ENCODE measurements at regions not wholly inside any gene's neighbourhood (a gene's known extent, or its start where the extent isn't known, plus 50 kb on each side); places are given as distances from the start of the nearest gene placed in this dataset.

DNA sequence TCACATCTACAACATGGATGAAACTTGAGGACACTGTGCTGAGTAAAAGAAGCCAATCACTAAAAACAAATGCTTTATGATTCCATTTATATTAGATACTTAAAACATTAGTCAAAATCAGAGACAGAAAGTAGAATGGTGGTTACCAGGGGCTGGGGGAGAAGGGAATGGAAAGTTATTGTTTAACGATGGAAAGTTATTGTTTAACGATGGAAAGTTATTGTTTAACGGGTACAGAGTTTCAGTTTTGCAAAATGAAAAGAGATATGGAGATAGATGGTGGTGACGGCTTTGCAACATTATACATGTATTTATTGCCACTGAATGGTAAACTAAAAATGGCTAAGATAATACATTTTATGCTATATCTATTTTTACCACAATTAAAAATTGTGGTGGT is 160.6 kb downstream of the TUBA3C start:
- Histone ChIP-seq H4K20me1 (ENCODE audit: control insufficient read depth, insufficient read depth, insufficient read length) (no peaks in the 10 kb centered on the region), H2AK5ac (ENCODE audit: insufficient read length, low read length) (no peak overlapping the region), H3K79me2 (ENCODE audit: insufficient read depth, low read length) (no peaks in the 10 kb centered on the region), H3K79me1 (ENCODE audit: insufficient read depth, low read depth, low read length, poor library complexity, severe bottlenecking) (no peaks in the 10 kb centered on the region), H3K4me2 (ENCODE audit: insufficient read depth, insufficient read length, low read length) (no peak overlapping the region), H2BK5ac (ENCODE audit: insufficient read length, low read length) (no peak overlapping the region), H3K27ac (ENCODE audit: insufficient read length, low read depth, low read length) (no peak overlapping the region), H3K23ac (ENCODE audit: insufficient read length, low read depth, low read length) (no peak overlapping the region), H4K91ac (ENCODE audit: insufficient read length, low read depth, low read length) (no peak overlapping the region), H2BK15ac (ENCODE audit: low read depth, low read length) (no peak overlapping the region), H2BK12ac (ENCODE audit: insufficient read length, low read depth, low read length) (no peak overlapping the region), H4K5ac (ENCODE audit: insufficient read length, low read depth, low read length) (no peak overlapping the region), H3K23me2 (ENCODE audit: insufficient read length, low read depth, low read length, poor library complexity, severe bottlenecking) (no peaks in the 10 kb centered on the region), H2BK120ac (ENCODE audit: low read depth, low read length, poor library complexity, severe bottlenecking) (no peak overlapping the region), H3K14ac (ENCODE audit: insufficient read depth, low read length) (no peak overlapping the region), H2AFZ (ENCODE audit: low read length) (no peak overlapping the region), H4K8ac (replicated peaks; ENCODE audit: insufficient read length, low read depth, low read length) (no peak overlapping the region), H3K9ac (ENCODE audit: extremely low read depth, insufficient read length, low read length) (no peak overlapping the region), H3K4ac (ENCODE audit: low read depth, low read length) (no peak overlapping the region), H3T11ph (ENCODE audit: low read length) (no peak overlapping the region), H2BK20ac (ENCODE audit: low read depth, low read length, poor library complexity, severe bottlenecking) (no peak overlapping the region), H3K18ac (ENCODE audit: insufficient read length, low read depth, low read length) (no peak overlapping the region), H3K9me3 (ENCODE audit: control insufficient read depth, low read depth, low read length) (peaks cover 76% of the 10 kb centered on the region), H3K4me1 (ENCODE audit: insufficient read depth, low read length) (no peaks in the 10 kb centered on the region), H3K56ac (ENCODE audit: insufficient read length, low read depth, low read length) (no peak overlapping the region), H3K27me3 (ENCODE audit: insufficient read depth, low read length) (no peaks in the 10 kb centered on the region)
- H3K27ac Mint-ChIP-seq: no peak overlapping the region
- H3K36me3 Mint-ChIP-seq (ENCODE audit: insufficient read depth in 1 of 3, low read depth in 3 of 3): peaks cover 4 to 17% (median 7%) of the 10 kb centered on the region in 3 experiments; a peak in 4 of 7 replicates
- H3K4me3 Mint-ChIP-seq: no peak overlapping the region
- peaks cover 94 to 95% of the 10 kb centered on the region in 2 experiments for H3K9me3 Mint-ChIP-seq
- no peaks in the 10 kb centered on the region; the same call in 1 of the 2 replicates for H3K27me3 Mint-ChIP-seq (ENCODE audit: low read depth)
- whole genome bisulfite sequencing (ENCODE audit: extremely low coverage, insufficient read length, low lambda C conversion rate): 100% methylated on average over 3 of the region's 4 CpGs
- DNase-seq: no peak
- TF ChIP-seq, protein P1, sequence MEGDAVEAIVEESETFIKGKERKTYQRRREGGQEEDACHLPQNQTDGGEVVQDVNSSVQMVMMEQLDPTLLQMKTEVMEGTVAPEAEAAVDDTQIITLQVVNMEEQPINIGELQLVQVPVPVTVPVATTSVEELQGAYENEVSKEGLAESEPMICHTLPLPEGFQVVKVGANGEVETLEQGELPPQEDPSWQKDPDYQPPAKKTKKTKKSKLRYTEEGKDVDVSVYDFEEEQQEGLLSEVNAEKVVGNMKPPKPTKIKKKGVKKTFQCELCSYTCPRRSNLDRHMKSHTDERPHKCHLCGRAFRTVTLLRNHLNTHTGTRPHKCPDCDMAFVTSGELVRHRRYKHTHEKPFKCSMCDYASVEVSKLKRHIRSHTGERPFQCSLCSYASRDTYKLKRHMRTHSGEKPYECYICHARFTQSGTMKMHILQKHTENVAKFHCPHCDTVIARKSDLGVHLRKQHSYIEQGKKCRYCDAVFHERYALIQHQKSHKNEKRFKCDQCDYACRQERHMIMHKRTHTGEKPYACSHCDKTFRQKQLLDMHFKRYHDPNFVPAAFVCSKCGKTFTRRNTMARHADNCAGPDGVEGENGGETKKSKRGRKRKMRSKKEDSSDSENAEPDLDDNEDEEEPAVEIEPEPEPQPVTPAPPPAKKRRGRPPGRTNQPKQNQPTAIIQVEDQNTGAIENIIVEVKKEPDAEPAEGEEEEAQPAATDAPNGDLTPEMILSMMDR (conservative IDR thresholded peaks at IDR 0.05): no peak
- H3K4me1 Mint-ChIP-seq: no peaks in the 10 kb centered on the region
